Right atrium auricular region (tissue), 2 donors: ENCODE measurements at regions not wholly inside any gene's neighbourhood (a gene's known extent, or its start where the extent isn't known, plus 50 kb on each side); places are given as distances from the start of the nearest gene placed in this dataset.

ENCODE experiments used
- DNase-seq: peaks from one replicate; pipeline ENCODE4 v3.0.0-alpha.2; 2019; ENCODE audit warnings: low spot score
- H3K27ac ChIP-seq, 2 donors: fragments of 200-600 bp; sonication (generic); 1 replicate in 1 of 2; 2 replicates in 1 of 2; pipeline ENCODE4 v1.5.1; 2016 to 2019
- H3K27me3 ChIP-seq, 2 donors: fragments of 200-600 bp; sonication (generic); one replicate each; pipeline versions ENCODE4 v1.5.1 to v1.6.0; 2017 to 2019
- H3K36me3 ChIP-seq: fragments of 200-600 bp; sonication (generic); one replicate; pipeline ENCODE4 v1.5.1; 2016
- H3K4me1 ChIP-seq, 2 donors: fragments of 200-600 bp; sonication (generic); one replicate each; pipeline versions ENCODE4 v1.5.1 to v1.6.0; 2017 to 2019
- H3K4me3 ChIP-seq, 2 donors: fragments of 200-600 bp; sonication (generic); 1 replicate in 1 of 2; 2 replicates in 1 of 2; pipeline ENCODE4 v1.5.1; 2017 to 2019; ENCODE audit warnings: mild to moderate bottlenecking in 1 of 2, moderate library complexity in 1 of 2
- H3K9me3 ChIP-seq, 2 donors: fragments of 200-600 bp; sonication (generic); one replicate each; pipeline ENCODE4 v1.5.1; 2019
- CTCF ChIP-seq, 2 donors: fragments of 200-600 bp; sonication (generic); IDR thresholded peaks; one replicate each; pipeline ENCODE4 v1.5.1; 2019; ENCODE audit warnings: antibody characterized with exemption in 2 of 2

DNA sequence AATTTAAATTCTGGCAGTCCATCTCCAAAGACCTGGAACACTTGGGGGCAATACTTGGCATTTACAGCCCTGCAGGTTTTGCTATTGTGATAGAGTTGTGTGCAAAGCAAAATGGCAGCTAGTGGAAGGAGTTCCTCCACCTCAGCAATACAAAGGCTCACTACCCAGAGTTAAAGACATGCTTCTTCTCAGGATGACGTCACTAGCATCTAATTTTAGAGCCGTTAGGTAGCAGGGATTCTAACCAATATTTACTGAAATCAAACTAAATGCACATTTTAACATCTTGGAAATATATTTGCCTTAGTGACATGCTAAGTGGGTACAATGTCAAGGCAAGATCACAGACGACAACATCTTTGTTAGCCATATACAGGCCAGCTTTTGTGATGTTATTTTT is 261.6 kb downstream of the MAN2A1 start:
- H3K27me3 ChIP-seq: no peaks in the 10 kb centered on the region
- no peak overlapping the region for H3K4me3 ChIP-seq
- H3K4me1 ChIP-seq: no peaks in the 10 kb centered on the region
- no peak for TF ChIP-seq CTCF (IDR thresholded peaks at IDR 0.05)
- no peak overlapping the region for H3K27ac ChIP-seq
- no peaks in the 10 kb centered on the region for H3K9me3 ChIP-seq
- DNase-seq: no peak
- H3K36me3 ChIP-seq: no peaks in the 10 kb centered on the region

- Histone ChIP-seq H3K9me3 (no peaks in the 10 kb centered on the region), H3K4me1 (no peaks in the 10 kb centered on the region), H3K4me3 (no peak overlapping the region), H3K27me3 (no peaks in the 10 kb centered on the region), H3K27ac (no peak overlapping the region), H3K36me3 (no peaks in the 10 kb centered on the region)
- DNase-seq: no peak
- no peak for TF ChIP-seq CTCF (IDR thresholded peaks at IDR 0.05)
Observed at GRCh38 chr5:109951758-109952157, 262.0 kb downstream of the MAN2A1 start.

DNA sequence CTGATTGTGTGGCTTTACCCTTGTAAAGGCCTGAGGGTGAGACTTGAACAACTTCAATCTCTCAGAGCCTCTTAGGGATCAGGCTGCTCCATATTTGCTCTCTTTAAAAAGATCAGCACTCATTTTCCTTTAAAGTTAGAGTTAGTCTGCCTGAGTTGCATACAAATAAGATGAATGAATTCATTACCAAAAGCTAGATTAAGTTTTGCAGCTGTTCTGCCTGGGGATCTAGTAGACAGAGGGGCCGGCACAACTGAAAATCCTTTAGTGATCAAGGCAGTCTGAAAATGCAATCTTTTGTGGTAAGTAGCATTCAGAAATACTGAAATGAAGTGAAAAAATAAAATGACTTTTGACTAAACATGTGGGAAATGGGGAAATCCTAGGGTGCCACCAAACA is 264.0 kb downstream of the MAN2A1 start:
- H3K9me3 ChIP-seq: no peaks in the 10 kb centered on the region
- H3K4me3 ChIP-seq: no peak overlapping the region
- H3K27ac ChIP-seq: no peak overlapping the region
- H3K27me3 ChIP-seq: no peaks in the 10 kb centered on the region
- no peaks in the 10 kb centered on the region for H3K36me3 ChIP-seq
- no peak for TF ChIP-seq CTCF (IDR thresholded peaks at IDR 0.05)
- H3K4me1 ChIP-seq: no peaks in the 10 kb centered on the region
- DNase-seq: no peak

- Histone ChIP-seq H3K27ac (no peak overlapping the region), H3K9me3 (no peaks in the 10 kb centered on the region), H3K36me3 (no peaks in the 10 kb centered on the region), H3K27me3 (no peaks in the 10 kb centered on the region), H3K4me1 (no peaks in the 10 kb centered on the region), H3K4me3 (no peak overlapping the region)
- DNase-seq: no peak
- no peak for TF ChIP-seq CTCF (IDR thresholded peaks at IDR 0.05)
Observed at GRCh38 chr5:109956884-109957283, 267.2 kb downstream of the MAN2A1 start.

DNA sequence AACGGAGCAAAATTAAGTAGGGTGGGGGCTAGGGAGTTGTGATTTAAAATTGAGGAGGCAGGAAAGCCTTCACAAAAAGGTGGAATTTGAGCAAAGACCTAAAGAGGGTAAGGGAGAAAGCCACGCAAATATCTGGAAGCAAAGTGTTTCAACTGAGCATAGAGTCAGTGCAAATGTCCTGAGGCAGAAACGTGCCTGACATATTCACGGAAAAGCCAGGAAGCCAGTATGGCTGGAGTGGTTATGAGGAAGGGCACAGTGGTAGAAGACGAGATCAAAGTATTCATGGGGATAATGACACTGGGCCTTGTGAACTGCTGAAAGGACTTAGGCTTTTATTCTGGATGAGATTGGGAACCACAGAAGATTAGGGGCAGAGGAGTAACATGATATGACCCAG is 268.4 kb downstream of the MAN2A1 start:
- H3K27me3 ChIP-seq: no peaks in the 10 kb centered on the region
- no peaks in the 10 kb centered on the region for H3K4me1 ChIP-seq
- H3K9me3 ChIP-seq: no peaks in the 10 kb centered on the region
- H3K36me3 ChIP-seq: no peaks in the 10 kb centered on the region
- H3K4me3 ChIP-seq: no peak overlapping the region
- no peak for TF ChIP-seq CTCF (IDR thresholded peaks at IDR 0.05)
- DNase-seq: no peak
- H3K27ac ChIP-seq: no peak overlapping the region

DNA sequence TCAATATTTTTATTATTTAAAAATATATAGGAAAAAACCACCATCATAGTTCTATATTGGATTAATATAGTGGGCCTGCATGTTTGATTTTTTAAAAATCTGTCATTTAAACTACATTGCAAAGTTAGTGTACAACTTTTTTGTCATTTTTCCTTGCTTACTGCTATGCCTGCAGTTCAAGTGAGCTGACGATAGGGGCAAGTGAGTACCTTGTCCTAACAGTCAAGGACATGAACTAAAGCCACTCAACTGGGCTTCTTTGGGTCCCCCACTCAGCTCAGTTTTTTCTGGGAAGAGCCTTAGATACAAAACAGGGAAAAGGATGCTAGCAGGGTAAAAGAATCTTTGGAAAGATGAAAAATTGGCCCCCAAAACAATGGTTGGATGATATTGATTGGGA is 269.9 kb downstream of the MAN2A1 start:
- H3K36me3 ChIP-seq: no peaks in the 10 kb centered on the region
- no peak for DNase-seq
- no peak for TF ChIP-seq CTCF (IDR thresholded peaks at IDR 0.05)
- H3K27me3 ChIP-seq: no peaks in the 10 kb centered on the region
- no peak overlapping the region for H3K27ac ChIP-seq
- no peak overlapping the region for H3K4me3 ChIP-seq
- no peaks in the 10 kb centered on the region for H3K9me3 ChIP-seq
- no peaks in the 10 kb centered on the region for H3K4me1 ChIP-seq
